ENCODE measurements at regions not wholly inside any gene's neighbourhood (a gene's known extent, or its start where the extent isn't known, plus 50 kb on each side); places are given as distances from the start of the nearest gene placed in this dataset.
A peak's percentile ranks its signal among the peaks of the same experiment; 100 is the strongest.

DNA sequence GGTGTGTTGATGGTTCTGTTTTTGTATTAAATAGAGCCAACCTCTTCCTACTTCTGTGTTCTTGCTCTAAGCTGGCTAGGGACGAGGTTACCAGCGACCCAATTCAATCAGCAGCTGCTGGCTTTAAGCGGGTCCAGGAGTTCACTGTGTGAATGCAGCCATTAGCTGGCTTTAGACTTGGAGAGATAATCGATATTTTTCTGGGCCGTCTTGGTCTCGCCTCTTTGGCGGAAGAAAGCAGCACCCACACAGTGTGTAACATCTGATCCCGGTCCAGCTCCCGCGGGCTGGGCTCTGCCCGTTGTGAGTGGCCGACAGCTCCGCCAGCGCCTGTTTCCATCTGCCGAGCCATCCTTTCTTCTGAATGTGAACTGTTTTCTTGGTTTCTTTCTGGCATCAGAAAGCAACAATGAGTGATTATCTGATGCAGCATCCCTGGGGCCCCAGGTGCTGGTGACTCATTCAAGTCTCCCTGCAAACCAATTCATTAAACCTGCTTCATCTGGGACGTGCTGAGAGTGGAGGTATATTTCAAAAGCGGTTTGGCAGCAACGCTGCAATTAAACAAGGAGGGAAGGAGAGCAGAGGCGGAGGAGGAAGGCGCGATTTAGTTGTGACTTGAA lies 90.8 kb upstream of the IRX4 start:
- Histone ChIP-seq H3K36me3 (ENCODE audit: insufficient read depth, low read length) (no peaks in the 10 kb centered on the region), H3K4me1 (ENCODE audit: insufficient read depth, low read length) (peaks cover 26% of the 10 kb centered on the region), H3K4me2 (ENCODE audit: insufficient read depth, low read length) (no peak overlapping the region), H2AFZ (ENCODE audit: low read depth, low read length) (no peak overlapping the region), H3K9ac (ENCODE audit: low read depth, low read length) (no peak overlapping the region), H3K27me3 (ENCODE audit: insufficient read depth, low read length, poor library complexity) (no peaks in the 10 kb centered on the region), H3K79me2 (ENCODE audit: insufficient read depth, low read length) (no peaks in the 10 kb centered on the region), H3K27ac (ENCODE audit: low read length) (no peak overlapping the region), H4K20me1 (ENCODE audit: insufficient read depth, low read length) (no peaks in the 10 kb centered on the region), H3K4me3 (ENCODE audit: low read depth in 1 of 2, low read length in 2 of 2) (no peak overlapping the region), H3K9me3 (ENCODE audit: insufficient read depth, low read length, severe bottlenecking) (no peaks in the 10 kb centered on the region)
- ATAC-seq (ENCODE audit: insufficient read depth, low read depth): peak; percentile 50
- peak; percentile 48 for DNase-seq
- TF ChIP-seq EZH2 (IDR thresholded peaks at IDR 0.05; ENCODE audit: borderline replicate concordance, low read depth, low read length, severe bottlenecking): no peak
- TF ChIP-seq, protein P1, sequence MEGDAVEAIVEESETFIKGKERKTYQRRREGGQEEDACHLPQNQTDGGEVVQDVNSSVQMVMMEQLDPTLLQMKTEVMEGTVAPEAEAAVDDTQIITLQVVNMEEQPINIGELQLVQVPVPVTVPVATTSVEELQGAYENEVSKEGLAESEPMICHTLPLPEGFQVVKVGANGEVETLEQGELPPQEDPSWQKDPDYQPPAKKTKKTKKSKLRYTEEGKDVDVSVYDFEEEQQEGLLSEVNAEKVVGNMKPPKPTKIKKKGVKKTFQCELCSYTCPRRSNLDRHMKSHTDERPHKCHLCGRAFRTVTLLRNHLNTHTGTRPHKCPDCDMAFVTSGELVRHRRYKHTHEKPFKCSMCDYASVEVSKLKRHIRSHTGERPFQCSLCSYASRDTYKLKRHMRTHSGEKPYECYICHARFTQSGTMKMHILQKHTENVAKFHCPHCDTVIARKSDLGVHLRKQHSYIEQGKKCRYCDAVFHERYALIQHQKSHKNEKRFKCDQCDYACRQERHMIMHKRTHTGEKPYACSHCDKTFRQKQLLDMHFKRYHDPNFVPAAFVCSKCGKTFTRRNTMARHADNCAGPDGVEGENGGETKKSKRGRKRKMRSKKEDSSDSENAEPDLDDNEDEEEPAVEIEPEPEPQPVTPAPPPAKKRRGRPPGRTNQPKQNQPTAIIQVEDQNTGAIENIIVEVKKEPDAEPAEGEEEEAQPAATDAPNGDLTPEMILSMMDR (IDR thresholded peaks at IDR 0.05; ENCODE audit: borderline replicate concordance, extremely low read depth, low read length, poor library complexity, severe bottlenecking): no peak

DNA sequence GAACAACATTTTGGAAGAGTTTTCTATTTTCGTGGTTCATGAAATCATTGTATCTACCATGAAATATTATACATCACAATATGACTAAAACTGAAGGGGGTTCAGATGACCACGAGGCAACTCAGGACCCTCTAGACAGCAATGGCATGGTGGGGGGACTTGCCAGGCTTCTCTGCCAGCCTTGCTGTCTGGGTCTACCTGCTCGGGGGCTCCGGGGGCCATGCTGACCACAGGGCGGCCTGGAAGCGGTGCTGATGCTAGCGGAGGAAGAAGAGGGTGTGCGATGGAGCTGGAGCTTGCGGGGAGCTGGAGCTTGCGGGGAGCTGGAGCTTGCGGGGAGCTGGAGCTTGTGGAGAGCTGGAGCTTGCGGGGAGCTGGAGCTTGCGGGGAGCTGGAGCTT lies 89.2 kb upstream of the IRX4 start:
- Histone ChIP-seq H3K27me3 (ENCODE audit: insufficient read depth, low read length, poor library complexity) (peaks cover 5% of the 10 kb centered on the region), H3K36me3 (ENCODE audit: insufficient read depth, low read length) (no peaks in the 10 kb centered on the region), H3K9me3 (ENCODE audit: insufficient read depth, low read length, severe bottlenecking) (no peaks in the 10 kb centered on the region), H3K4me3 (ENCODE audit: low read depth in 1 of 2, low read length in 2 of 2) (no peak overlapping the region), H3K9ac (ENCODE audit: low read depth, low read length) (no peak overlapping the region), H2AFZ (ENCODE audit: low read depth, low read length) (no peak overlapping the region), H3K79me2 (ENCODE audit: insufficient read depth, low read length) (no peaks in the 10 kb centered on the region), H3K4me1 (ENCODE audit: insufficient read depth, low read length) (peaks cover 36% of the 10 kb centered on the region), H3K27ac (ENCODE audit: low read length) (no peak overlapping the region), H4K20me1 (ENCODE audit: insufficient read depth, low read length) (no peaks in the 10 kb centered on the region), H3K4me2 (ENCODE audit: insufficient read depth, low read length) (no peak overlapping the region)
- TF ChIP-seq EZH2 (IDR thresholded peaks at IDR 0.05; ENCODE audit: borderline replicate concordance, low read depth, low read length, severe bottlenecking): no peak
- TF ChIP-seq, protein P1 (IDR thresholded peaks at IDR 0.05; ENCODE audit: borderline replicate concordance, extremely low read depth, low read length, poor library complexity, severe bottlenecking): no peak
- DNase-seq: no peak
- no peak for ATAC-seq (ENCODE audit: insufficient read depth, low read depth)

DNA sequence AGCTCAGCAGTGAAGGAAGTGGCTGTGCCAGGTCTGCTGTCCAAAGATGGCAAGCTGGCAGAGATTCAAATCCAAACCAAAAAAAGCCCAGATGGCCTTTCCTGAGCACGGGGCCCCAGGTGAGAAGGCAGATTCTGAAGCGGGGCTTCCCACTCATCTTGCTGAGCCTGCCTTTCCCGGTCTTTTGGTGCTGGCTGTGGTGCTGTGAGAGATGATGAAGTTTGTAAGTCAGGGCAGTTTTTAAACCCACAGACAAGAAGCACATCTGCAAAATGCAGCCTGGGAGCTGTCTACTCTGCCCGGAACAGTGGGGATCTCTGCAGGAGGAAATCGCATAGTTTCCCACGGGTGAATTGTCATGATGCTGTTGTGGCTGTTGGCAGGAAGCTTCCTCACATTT lies 85.0 kb upstream of the IRX4 start:
- peak overlapping the region; percentile 44; the same call in 1 of the 2 replicates for H3K27ac ChIP-seq (ENCODE audit: low read length)
- no peak overlapping the region for H2AFZ ChIP-seq (ENCODE audit: low read depth, low read length)
- peaks cover 5% of the 10 kb centered on the region for H3K27me3 ChIP-seq (ENCODE audit: insufficient read depth, low read length, poor library complexity)
- peaks cover 10% of the 10 kb centered on the region for H3K4me1 ChIP-seq (ENCODE audit: insufficient read depth, low read length)
- DNase-seq: peak; percentile 62
- H3K4me3 ChIP-seq (ENCODE audit: low read depth in 1 of 2, low read length in 2 of 2): no peak overlapping the region
- peak; percentile 62 for ATAC-seq (ENCODE audit: insufficient read depth, low read depth)
- no peaks in the 10 kb centered on the region for H3K79me2 ChIP-seq (ENCODE audit: insufficient read depth, low read length)
- H3K36me3 ChIP-seq (ENCODE audit: insufficient read depth, low read length): no peaks in the 10 kb centered on the region
- no peaks in the 10 kb centered on the region for H4K20me1 ChIP-seq (ENCODE audit: insufficient read depth, low read length)
- no peak overlapping the region for H3K4me2 ChIP-seq (ENCODE audit: insufficient read depth, low read length)
- H3K9me3 ChIP-seq (ENCODE audit: insufficient read depth, low read length, severe bottlenecking): no peaks in the 10 kb centered on the region
- no peak overlapping the region for H3K9ac ChIP-seq (ENCODE audit: low read depth, low read length)
- TF ChIP-seq EZH2 (IDR thresholded peaks at IDR 0.05; ENCODE audit: borderline replicate concordance, low read depth, low read length, severe bottlenecking): no peak
- TF ChIP-seq, protein P1 (IDR thresholded peaks at IDR 0.05; ENCODE audit: borderline replicate concordance, extremely low read depth, low read length, poor library complexity, severe bottlenecking): no peak

All from DND-41 (cell line).